ENCODE measurements at regions not wholly inside any gene's neighbourhood (a gene's known extent, or its start where the extent isn't known, plus 50 kb on each side); places are given as distances from the start of the nearest gene placed in this dataset.
A peak's percentile ranks its signal among the peaks of the same experiment; 100 is the strongest.

DNA sequence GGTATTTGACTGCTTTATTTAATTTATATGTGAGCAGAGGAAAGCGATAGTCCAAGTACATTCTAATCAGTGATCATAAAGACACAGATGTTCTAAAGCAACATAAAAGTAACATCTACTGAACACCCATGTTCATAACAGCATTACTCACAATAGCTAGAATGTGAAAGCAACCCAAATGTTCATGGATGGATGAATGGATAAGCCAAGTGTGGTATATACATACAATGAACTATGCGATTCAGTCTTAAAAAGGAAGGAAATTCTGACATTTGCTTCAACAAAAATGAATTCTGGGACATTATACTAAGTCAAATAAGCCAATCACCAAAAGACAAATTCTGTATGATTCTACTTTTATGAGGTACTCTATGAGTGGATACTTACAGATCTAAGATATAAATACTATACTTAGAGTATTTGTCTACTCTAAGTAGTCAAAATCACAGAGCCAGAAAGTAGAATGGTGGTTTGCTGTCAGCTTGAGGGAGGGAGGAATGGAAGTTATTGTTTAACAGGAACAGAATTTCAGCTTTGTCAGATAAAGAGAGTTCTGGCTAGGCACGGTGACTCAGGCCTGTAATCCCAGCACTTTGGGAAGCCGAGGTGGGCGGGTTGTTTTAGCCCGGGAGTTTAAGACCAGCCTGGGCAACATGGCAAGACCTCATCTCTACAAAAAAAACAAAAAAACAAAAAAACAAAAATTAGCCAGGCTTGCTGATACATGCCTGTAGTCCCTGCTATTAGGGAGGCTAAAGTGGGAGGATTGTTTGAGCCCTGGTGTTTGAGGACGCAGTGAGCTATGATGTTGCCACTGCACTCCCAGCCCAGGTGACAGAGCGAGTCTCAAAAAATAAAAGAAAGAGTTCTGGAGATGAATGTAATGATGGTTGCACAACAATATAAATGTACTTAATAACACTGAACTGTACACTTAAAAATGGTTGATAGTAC, 79.7 kb upstream of the ARHGAP29 start (continued):
- TF ChIP-seq ZNF318 (CRISPR knock-in tag; IDR thresholded peaks at IDR 0.05) (no peak), ZNF513 (CRISPR knock-in tag; conservative IDR thresholded peaks at IDR 0.05) (no peak), FOXP1 (IDR thresholded peaks at IDR 0.05) (no peak), FOXP1 (CRISPR knock-in tag; IDR thresholded peaks at IDR 0.05) (no peak), ATM (IDR thresholded peaks at IDR 0.05; ENCODE audit: borderline replicate concordance) (no peak), ZSCAN9 (CRISPR knock-in tag; IDR thresholded peaks at IDR 0.05; ENCODE audit: borderline replicate concordance) (no peak), GLMP (CRISPR knock-in tag; IDR thresholded peaks at IDR 0.05; ENCODE audit: borderline replicate concordance) (no peak), TCF7 (IDR thresholded peaks at IDR 0.05; ENCODE audit: low read depth) (no peak), ZNF746 (CRISPR knock-in tag; IDR thresholded peaks at IDR 0.05) (no peak), RAD51 (IDR thresholded peaks at IDR 0.05; ENCODE audit: borderline replicate concordance) (no peak), ZNF33A (CRISPR knock-in tag; IDR thresholded peaks at IDR 0.05; ENCODE audit: borderline replicate concordance) (no peak), ZFP90 (CRISPR knock-in tag; IDR thresholded peaks at IDR 0.05; ENCODE audit: borderline replicate concordance) (no peak), SAP130 (CRISPR knock-in tag; IDR thresholded peaks at IDR 0.05; ENCODE audit: low read depth) (peak; percentile 66), KDM4B (CRISPR knock-in tag; IDR thresholded peaks at IDR 0.05) (no peak), TGIF2 (CRISPR knock-in tag; IDR thresholded peaks at IDR 0.05) (no peak), ZNF337 (CRISPR knock-in tag; IDR thresholded peaks at IDR 0.05; ENCODE audit: borderline replicate concordance, low read depth) (no peak), ZNF577 (CRISPR knock-in tag; IDR thresholded peaks at IDR 0.05; ENCODE audit: borderline replicate concordance, low read depth) (no peak)

Data from HepG2 (cell line).